Neural progenitor cell (in vitro differentiated cells): ENCODE measurements at regions not wholly inside any gene's neighbourhood (a gene's known extent, or its start where the extent isn't known, plus 50 kb on each side); places are given as distances from the start of the nearest gene placed in this dataset.

Experiments used
- DNase-seq: peaks from one replicate; pipeline ENCODE4 v3.0.0-alpha.2; 2016; ENCODE audit warnings: low spot score
- H2AFZ ChIP-seq: fragments of 200-600 bp; sonication (generic); replicated peaks from 2 replicates; pipeline ENCODE4 v1.6.1; 2016; ENCODE audit warnings: antibody characterized with exemption
- H3F3A ChIP-seq: fragments of 200-600 bp; sonication (generic); 2 replicates; pipeline ENCODE4 v1.6.1; 2016; ENCODE audit warnings: antibody characterized with exemption, low read depth
- H3K27ac ChIP-seq: fragments of 200-600 bp; sonication (generic); 2 replicates; pipeline ENCODE4 v1.5.1; 2016; ENCODE audit warnings: mild to moderate bottlenecking
- H3K27me3 ChIP-seq: fragments of 200-600 bp; sonication (generic); 2 replicates; pipeline ENCODE4 v1.6.1; 2016; ENCODE audit warnings: mild to moderate bottlenecking, moderate library complexity
- H3K36me3 ChIP-seq: fragments of 200-600 bp; sonication (generic); 2 replicates; pipeline ENCODE4 v1.5.1; 2016
- H3K4me1 ChIP-seq: fragments of 200-600 bp; sonication (generic); 2 replicates; pipeline ENCODE4 v1.6.1; 2016; ENCODE audit warnings: mixed run types
- H3K4me2 ChIP-seq: fragments of 200-600 bp; sonication (generic); 2 replicates; pipeline ENCODE4 v1.6.1; 2016
- H3K4me3 ChIP-seq: fragments of 200-600 bp; sonication (generic); 2 replicates; pipeline ENCODE4 v1.5.1; 2016
- H3K79me2 ChIP-seq: fragments of 200-600 bp; sonication (generic); 2 replicates; pipeline ENCODE4 v1.6.1; 2016; ENCODE audit warnings: low read depth
- H3K9ac ChIP-seq: fragments of 200-600 bp; sonication (generic); 2 replicates; pipeline ENCODE4 v1.6.1; 2016
- H3K9me3 ChIP-seq: fragments of 200-600 bp; sonication (generic); 2 replicates; pipeline ENCODE4 v1.5.1; 2016; ENCODE audit warnings: low read depth
- H4K20me1 ChIP-seq: fragments of 200-600 bp; sonication (generic); 2 replicates; pipeline ENCODE4 v1.6.1; 2016; ENCODE audit warnings: low read depth
- H3K27ac Mint-ChIP-seq: 3 replicates; pipeline ENCODE4 v1.8.0; 2021; ENCODE audit warnings: mixed read lengths
- H3K27me3 Mint-ChIP-seq: 2 replicates; pipeline ENCODE4 v1.8.0; 2022; ENCODE audit warnings: low read depth, mild to moderate bottlenecking, inconsistent platforms, moderate library complexity, mixed read lengths; ENCODE audit not compliant: insufficient read depth
- H3K36me3 Mint-ChIP-seq: 3 replicates; pipeline ENCODE4 v1.8.0; 2021; ENCODE audit warnings: mixed read lengths
- H3K4me1 Mint-ChIP-seq: 3 replicates; pipeline ENCODE4 v1.8.0; 2021; ENCODE audit warnings: mixed read lengths
- H3K4me3 Mint-ChIP-seq: 3 replicates; pipeline ENCODE4 v1.8.0; 2021; ENCODE audit warnings: mild to moderate bottlenecking, moderate library complexity, mixed read lengths
- H3K9me3 Mint-ChIP-seq: 3 replicates; pipeline ENCODE4 v1.8.0; 2020; ENCODE audit warnings: mixed read lengths
- CTCF ChIP-seq: fragments of 200-600 bp; sonication (generic); IDR thresholded peaks from 2 replicates; pipeline ENCODE4 v1.5.1; 2017; ENCODE audit warnings: antibody characterized with exemption, mild to moderate bottlenecking
- EZH2 ChIP-seq: fragments of 200-600 bp; sonication (generic); IDR thresholded peaks from 2 replicates; pipeline ENCODE4 v1.6.1; 2017; ENCODE audit warnings: antibody characterized with exemption, mild to moderate bottlenecking, moderate library complexity
- EZH2phosphoT487 ChIP-seq: fragments of 200-600 bp; sonication (generic); IDR thresholded peaks from 2 replicates; pipeline ENCODE4 v1.6.1; 2017; ENCODE audit warnings: antibody characterized with exemption

GRCh38 chr7:82602066-82602465 is 158.5 kb upstream of the CACNA2D1 start:
- no peaks in the 10 kb centered on the region for H3K27me3 ChIP-seq
- H3K4me3 ChIP-seq: no peak overlapping the region
- H3K36me3 ChIP-seq: no peaks in the 10 kb centered on the region
- Mint-ChIP-seq H3K4me3 (no peak overlapping the region), H3K36me3 (peaks cover 10% of the 10 kb centered on the region), H3K4me1 (peaks cover 27% of the 10 kb centered on the region), H3K27ac (peak overlapping the region; percentile 7), H3K9me3 (peaks cover 15% of the 10 kb centered on the region), H3K27me3 (no peaks in the 10 kb centered on the region)
- peaks cover 4% of the 10 kb centered on the region for H3K9me3 ChIP-seq
- H3K27ac ChIP-seq: no peak overlapping the region
- H3K79me2 ChIP-seq: no peaks in the 10 kb centered on the region
- H4K20me1 ChIP-seq: no peaks in the 10 kb centered on the region
- no peak overlapping the region for H2AFZ ChIP-seq
- H3F3A ChIP-seq: no peaks in the 10 kb centered on the region
- no peak for DNase-seq
- TF ChIP-seq EZH2 (no peak), CTCF (no peak), EZH2phosphoT487 (no peak)
- peaks cover 21% of the 10 kb centered on the region for H3K4me1 ChIP-seq
- no peak overlapping the region for H3K9ac ChIP-seq
- no peak overlapping the region for H3K4me2 ChIP-seq

- no peak overlapping the region for H3K27ac Mint-ChIP-seq
- Histone ChIP-seq H3K9ac (no peak overlapping the region), H3K27me3 (no peaks in the 10 kb centered on the region), H3K4me1 (peaks cover 35% of the 10 kb centered on the region), H4K20me1 (no peaks in the 10 kb centered on the region), H3K36me3 (no peaks in the 10 kb centered on the region), H3K9me3 (peaks cover 4% of the 10 kb centered on the region), H3K4me2 (peak overlapping the region; percentile 32), H3F3A (peaks cover 15% of the 10 kb centered on the region), H2AFZ (peak overlapping the region; percentile 54), H3K4me3 (no peak overlapping the region), H3K79me2 (no peaks in the 10 kb centered on the region), H3K27ac (no peak overlapping the region)
- H3K9me3 Mint-ChIP-seq: peaks cover 15% of the 10 kb centered on the region
- H3K27me3 Mint-ChIP-seq: no peaks in the 10 kb centered on the region
- H3K4me3 Mint-ChIP-seq: no peak overlapping the region
- DNase-seq: no peak
- TF ChIP-seq EZH2phosphoT487 (no peak), EZH2 (no peak), CTCF (no peak)
- peaks cover 10% of the 10 kb centered on the region for H3K36me3 Mint-ChIP-seq
- peaks cover 35% of the 10 kb centered on the region for H3K4me1 Mint-ChIP-seq
These were observed 157.0 kb upstream of the CACNA2D1 start for GRCh38 chr7:82600531-82600930.

- Mint-ChIP-seq H3K4me3 (no peak overlapping the region), H3K27me3 (no peaks in the 10 kb centered on the region), H3K36me3 (peaks cover 10% of the 10 kb centered on the region), H3K4me1 (peaks cover 40% of the 10 kb centered on the region), H3K27ac (peak overlapping the region; percentile 13), H3K9me3 (peaks cover 15% of the 10 kb centered on the region)
- TF ChIP-seq EZH2phosphoT487 (no peak), CTCF (no peak), EZH2 (no peak)
- Histone ChIP-seq H3F3A (peaks cover 22% of the 10 kb centered on the region), H3K9me3 (peaks cover 4% of the 10 kb centered on the region), H3K36me3 (no peaks in the 10 kb centered on the region), H3K4me1 (peaks cover 41% of the 10 kb centered on the region), H3K27me3 (no peaks in the 10 kb centered on the region), H3K9ac (no peak overlapping the region), H3K4me3 (no peak overlapping the region), H3K79me2 (no peaks in the 10 kb centered on the region), H4K20me1 (no peaks in the 10 kb centered on the region), H3K27ac (no peak overlapping the region), H2AFZ (no peak overlapping the region), H3K4me2 (peak overlapping the region; percentile 32)
- no peak for DNase-seq
These were observed 156.3 kb upstream of the CACNA2D1 start for GRCh38 chr7:82599895-82600294.
